Iris pigment epithelial cell (primary cell): ENCODE measurements at regions not wholly inside any gene's neighbourhood (a gene's known extent, or its start where the extent isn't known, plus 50 kb on each side); places are given as distances from the start of the nearest gene placed in this dataset.
"Not testable (repeated sequence)": the region's sequence is repeated elsewhere in the genome, so short reads cannot be mapped to it uniquely, and the experiment has no call there.

Source experiments
- DNase-seq: peaks from one replicate; pipeline ENCODE4 v3.0.0-alpha.2; 2011; ENCODE audit warnings: low read depth

GRCh38 chr3:146747928-146748327 lies 142.8 kb upstream of the PLSCR5 start:
- peak; percentile 64 for DNase-seq

GRCh38 chr3:146747051-146747450 lies 141.9 kb upstream of the PLSCR5 start:
- no peak for DNase-seq

- peak; percentile 79 for DNase-seq
These were observed 141.0 kb upstream of the PLSCR5 start for GRCh38 chr3:146746190-146746589.

- no peak for DNase-seq
These were observed 134.1 kb upstream of the PLSCR5 start for GRCh38 chr3:146739203-146739671.

- DNase-seq: no peak
These were observed 127.2 kb upstream of the PLSCR5 start for GRCh38 chr3:146732325-146732724.

GRCh38 chr3:146715170-146715569 lies 110.0 kb upstream of the PLSCR5 start:
- DNase-seq: peak; percentile 68

- peak; percentile 4 for DNase-seq
These were observed 107.7 kb upstream of the PLSCR5 start for GRCh38 chr3:146712806-146713205.

- DNase-seq: peak; percentile 65
These were observed 104.8 kb upstream of the PLSCR5 start for GRCh38 chr3:146709969-146710368.

- DNase-seq: peak; percentile 11
These were observed 100.1 kb upstream of the PLSCR5 start for GRCh38 chr3:146705225-146705624.

- DNase-seq: no peak
These were observed 97.1 kb upstream of the PLSCR5 start for GRCh38 chr3:146702237-146702636.

- DNase-seq: no peak
These were observed 96.1 kb upstream of the PLSCR5 start for GRCh38 chr3:146701246-146701645.

- not testable (repeated sequence) for DNase-seq
These were observed 94.9 kb upstream of the PLSCR5 start for GRCh38 chr3:146700025-146700424.

- DNase-seq: peak; percentile 6
These were observed 87.1 kb upstream of the PLSCR5 start for GRCh38 chr3:146692254-146692653.

GRCh38 chr3:146685050-146685814 lies 80.1 kb upstream of the PLSCR5 start:
- DNase-seq: no peak

- peak; percentile 51 for DNase-seq
These were observed 77.0 kb upstream of the PLSCR5 start for GRCh38 chr3:146682171-146682570.

GRCh38 chr3:146680617-146681016 lies 75.5 kb upstream of the PLSCR5 start:
- DNase-seq: no peak

GRCh38 chr3:146679995-146680394 lies 74.8 kb upstream of the PLSCR5 start:
- no peak for DNase-seq

- DNase-seq: no peak
These were observed 74.0 kb upstream of the PLSCR5 start for GRCh38 chr3:146679191-146679590.

GRCh38 chr3:146672941-146673340 lies 67.8 kb upstream of the PLSCR5 start:
- DNase-seq: no peak

- no peak for DNase-seq
These were observed 59.3 kb upstream of the PLSCR5 start for GRCh38 chr3:146664403-146664802.

- DNase-seq: no peak
These were observed 53.7 kb upstream of the PLSCR5 start for GRCh38 chr3:146658841-146659240.

- DNase-seq: no peak
These were observed 50.3 kb upstream of the PLSCR5 start for GRCh38 chr3:146655333-146655996.
